Mesodermal cell (in vitro differentiated cells): ENCODE measurements at regions not wholly inside any gene's neighbourhood (a gene's known extent, or its start where the extent isn't known, plus 50 kb on each side); places are given as distances from the start of the nearest gene placed in this dataset.

Experiments
- H3K27ac ChIP-seq: 2 replicates; pipeline ENCODE4 v1.7.0; 2013; ENCODE audit warnings: mild to moderate bottlenecking, low read depth, low read length, moderate library complexity; ENCODE audit not compliant: severe bottlenecking
- H3K36me3 ChIP-seq: 2 replicates; pipeline ENCODE4 v1.7.1; 2013; ENCODE audit warnings: mild to moderate bottlenecking, low read length, moderate library complexity; ENCODE audit not compliant: control insufficient read depth, insufficient read depth
- H3K4me1 ChIP-seq: one replicate; pipeline ENCODE4 v1.7.1; 2013; ENCODE audit warnings: mild to moderate bottlenecking, low read length; ENCODE audit not compliant: insufficient read depth, control insufficient read depth, poor library complexity, severe bottlenecking
- H3K4me3 ChIP-seq: 2 replicates; pipeline ENCODE4 v1.7.0; 2013; ENCODE audit warnings: low read length, control low read depth, mild to moderate bottlenecking; ENCODE audit not compliant: insufficient read depth, poor library complexity, severe bottlenecking; ENCODE audit errors: extremely low read depth
- H3K9me3 ChIP-seq: 2 replicates; pipeline ENCODE4 v1.7.1; 2013; ENCODE audit warnings: mild to moderate bottlenecking, low read length, moderate library complexity; ENCODE audit not compliant: control insufficient read depth
- WGBS, 2 experiments: methylation state at CpG; one replicate each; pipeline ENCODE4 v1.1.5; 2013; ENCODE audit warnings: missing lambda C conversion rate in 2 of 2; ENCODE audit not compliant: insufficient coverage in 2 of 2; 5-methylcytosine and 5-hydroxymethylcytosine counted together

DNA sequence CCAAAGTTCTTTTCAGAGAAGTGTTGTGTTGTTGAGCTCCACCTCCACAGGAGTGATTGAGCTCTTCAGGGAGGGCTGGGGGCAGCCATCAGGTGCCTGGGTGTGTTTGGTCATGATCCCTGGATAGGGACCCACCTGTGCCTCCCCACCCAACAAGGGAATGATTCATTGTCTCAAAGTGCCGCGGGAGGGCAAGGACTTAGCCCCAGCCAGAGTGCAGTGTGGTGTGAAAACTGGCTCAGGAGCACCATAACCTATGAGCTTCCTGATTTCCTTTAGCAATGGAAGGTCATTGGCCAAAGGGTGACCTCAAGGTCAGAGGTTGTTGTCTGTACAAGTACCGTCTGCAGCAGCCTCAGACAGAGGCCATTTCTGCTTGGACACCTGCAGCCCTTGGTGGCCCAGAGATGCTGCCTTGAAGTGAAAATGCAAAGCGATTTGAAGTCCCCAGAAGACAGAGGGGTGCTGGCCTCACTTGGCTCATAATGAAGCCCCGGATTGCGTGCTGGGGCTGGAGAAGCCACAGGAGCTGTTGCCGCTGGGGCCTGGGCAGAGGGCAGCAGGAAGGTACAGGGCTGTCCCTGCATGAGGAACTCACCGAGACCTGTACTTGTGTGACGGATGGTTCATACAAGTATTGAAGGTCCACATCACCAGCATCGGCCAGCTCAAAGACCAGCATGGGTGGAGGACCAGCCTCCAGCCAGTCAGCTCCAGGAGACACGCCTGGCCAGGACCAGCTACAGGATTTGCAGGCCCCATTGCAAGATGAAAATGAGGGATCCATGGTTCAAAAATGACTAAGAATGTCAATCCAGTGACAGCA is 100.6 kb upstream of the DUSP22 start:
- H3K9me3 ChIP-seq = no peaks in the 10 kb centered on the region
- H3K4me3 ChIP-seq = no peak overlapping the region
- H3K27ac ChIP-seq = no peak overlapping the region
- peaks cover 12% of the 10 kb centered on the region for H3K4me1 ChIP-seq
- 77 to 84% methylated on average over 10 to 11 of the region's 11 CpGs for WGBS, 2 experiments
- H3K36me3 ChIP-seq = no peaks in the 10 kb centered on the region

DNA sequence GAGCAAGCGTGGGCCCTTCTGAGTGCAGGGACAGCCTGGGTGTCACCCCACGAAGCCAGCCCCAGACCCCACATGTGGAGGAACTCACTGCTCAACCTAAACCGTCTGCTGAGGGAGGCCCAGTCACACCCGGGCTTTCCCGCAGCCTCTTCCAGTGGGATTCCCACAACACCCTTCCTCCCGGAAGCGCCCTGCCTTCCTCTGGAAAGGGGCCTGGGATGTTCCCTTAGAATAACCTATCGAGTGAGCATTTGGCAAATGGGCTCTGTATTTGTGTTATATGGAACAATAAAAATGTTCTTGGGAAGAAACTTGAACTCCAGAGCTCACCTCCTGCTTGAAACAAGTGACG is 100.0 kb upstream of the DUSP22 start:
- no peaks in the 10 kb centered on the region for H3K9me3 ChIP-seq
- 89 to 94% methylated on average over 6 to 7 of the region's 9 CpGs for WGBS, 2 experiments
- H3K4me1 ChIP-seq = peaks cover 6% of the 10 kb centered on the region
- H3K36me3 ChIP-seq = no peaks in the 10 kb centered on the region
- no peak overlapping the region for H3K4me3 ChIP-seq
- H3K27ac ChIP-seq = no peak overlapping the region

DNA sequence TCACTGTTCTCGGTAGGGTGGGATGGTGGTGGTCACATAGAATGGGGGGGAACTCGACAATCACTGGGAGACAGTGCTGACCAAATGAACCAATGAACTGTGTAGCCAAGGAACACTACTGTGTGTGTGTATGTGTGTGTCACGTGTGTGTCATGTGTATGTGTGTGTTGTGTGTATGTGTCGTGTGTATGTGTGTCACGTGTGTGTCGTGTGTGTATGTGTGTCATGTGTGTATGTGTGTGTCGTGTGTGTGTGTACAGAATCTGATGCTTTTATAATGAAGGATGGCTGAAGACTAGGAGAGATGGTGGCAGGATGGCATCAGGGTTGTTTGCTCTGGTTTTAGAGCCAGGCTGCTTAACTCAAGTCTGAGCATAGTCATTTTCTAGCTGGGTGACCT is 99.1 kb upstream of the DUSP22 start:
- Histone ChIP-seq H3K9me3 (no peaks in the 10 kb centered on the region), H3K36me3 (no peaks in the 10 kb centered on the region), H3K27ac (no peak overlapping the region), H3K4me3 (no peak overlapping the region), H3K4me1 (no peaks in the 10 kb centered on the region)
- whole genome bisulfite sequencing, 2 experiments = 87 to 88% methylated on average over 7 of the region's 7 CpGs

DNA sequence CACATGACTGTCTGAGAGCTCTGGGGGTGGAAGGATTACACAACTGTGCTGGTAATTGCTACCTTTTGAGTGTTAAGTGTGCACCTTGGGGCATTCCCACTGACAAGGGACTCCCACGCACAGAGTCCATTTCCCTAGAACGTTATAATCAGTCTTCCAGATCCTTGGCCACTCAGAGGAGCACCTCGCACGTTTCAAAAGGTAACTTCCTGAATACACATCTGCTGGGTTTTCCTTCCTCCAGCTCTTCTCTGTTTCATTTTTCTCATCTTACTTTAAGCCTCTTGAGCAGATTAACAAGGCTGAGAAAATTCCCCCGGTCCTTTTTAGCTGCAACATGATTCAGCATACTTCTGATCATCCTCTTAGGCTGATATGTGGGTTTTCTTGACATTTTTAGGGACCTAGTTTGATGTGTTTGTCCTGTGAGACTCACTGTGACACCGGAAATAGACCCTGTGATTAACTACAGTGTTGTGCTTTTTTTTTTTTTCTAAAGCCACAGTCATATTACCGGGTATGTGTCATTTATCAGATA is 98.4 kb upstream of the DUSP22 start:
- H3K9me3 ChIP-seq = no peaks in the 10 kb centered on the region
- no peaks in the 10 kb centered on the region for H3K4me1 ChIP-seq
- H3K36me3 ChIP-seq = no peaks in the 10 kb centered on the region
- 89 to 93% methylated on average over 5 of the region's 7 CpGs for WGBS, 2 experiments
- no peak overlapping the region for H3K4me3 ChIP-seq
- H3K27ac ChIP-seq = no peak overlapping the region

DNA sequence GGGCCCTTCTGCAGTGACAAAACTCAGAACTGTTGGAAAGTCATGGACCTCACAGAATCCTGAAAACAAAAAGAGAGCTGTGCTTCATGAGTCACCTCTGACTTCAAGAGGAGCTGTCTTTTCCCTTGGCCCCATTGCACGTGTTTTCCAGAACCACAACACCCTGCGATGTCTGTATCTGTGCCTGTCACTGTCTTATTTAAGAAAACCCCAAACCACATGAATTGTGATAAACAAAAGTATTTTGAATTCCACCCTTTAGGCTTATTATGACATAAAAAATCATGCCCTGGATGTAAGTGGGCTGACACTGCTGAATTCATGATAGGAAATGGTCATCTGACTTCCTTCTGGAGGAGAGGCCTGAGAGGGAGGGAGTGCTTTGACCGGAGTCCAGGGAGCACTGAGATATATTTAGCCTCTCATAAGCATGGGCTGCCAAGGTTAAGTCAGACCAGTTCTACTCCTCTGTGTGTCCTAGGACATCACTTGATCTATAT is 96.4 kb upstream of the DUSP22 start:
- 67 to 85% methylated on average over 2 of the region's 3 CpGs for WGBS, 2 experiments
- H3K9me3 ChIP-seq = no peaks in the 10 kb centered on the region
- no peaks in the 10 kb centered on the region for H3K4me1 ChIP-seq
- no peak overlapping the region for H3K4me3 ChIP-seq
- no peaks in the 10 kb centered on the region for H3K36me3 ChIP-seq
- no peak overlapping the region for H3K27ac ChIP-seq

DNA sequence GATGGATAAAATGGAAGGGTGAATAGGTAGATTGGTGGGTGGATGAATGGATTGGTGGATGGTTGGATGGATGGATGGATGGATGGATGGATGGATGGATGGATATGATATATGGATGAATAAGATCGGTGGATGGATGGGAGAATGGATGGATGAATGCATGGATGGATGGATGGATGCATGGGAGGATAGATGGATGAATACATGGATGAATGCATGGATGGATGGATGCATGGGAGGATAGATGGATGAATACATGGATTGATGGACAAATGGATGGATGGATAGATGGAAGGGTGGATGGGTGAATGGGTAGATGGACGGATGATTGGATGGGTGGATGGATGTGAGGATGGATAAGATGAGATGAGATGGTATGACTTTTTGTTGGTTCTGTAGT is 95.7 kb upstream of the DUSP22 start:
- H3K27ac ChIP-seq = no peak overlapping the region

DNA sequence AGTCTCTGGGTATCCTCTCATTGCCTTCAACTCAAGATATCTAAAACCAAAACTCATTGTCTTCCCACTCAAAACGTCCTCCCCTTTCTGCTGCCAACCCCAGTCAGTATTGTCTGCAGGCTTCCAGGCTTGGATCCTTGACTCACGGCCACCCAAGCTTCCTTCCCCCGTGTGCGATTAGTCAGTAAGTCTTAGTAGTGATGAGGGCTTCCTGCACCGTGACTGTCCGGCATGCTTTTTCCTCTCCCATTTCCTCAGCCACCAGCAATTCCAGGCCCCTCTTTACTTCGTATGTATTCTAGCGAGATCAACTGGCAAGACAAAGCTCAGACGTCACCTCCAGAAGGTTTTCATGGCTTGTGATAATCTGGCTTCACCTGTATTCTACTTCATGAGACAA is 88.6 kb upstream of the DUSP22 start:
- WGBS, 2 experiments = 92 to 98% methylated on average over 5 to 8 of the region's 9 CpGs
- Histone ChIP-seq H3K36me3 (no peaks in the 10 kb centered on the region), H3K4me3 (no peak overlapping the region), H3K4me1 (no peaks in the 10 kb centered on the region), H3K9me3 (no peaks in the 10 kb centered on the region), H3K27ac (no peak overlapping the region)

More for the DNA sequence above, 95.7 kb upstream of the DUSP22 start:
- no peak overlapping the region for H3K4me3 ChIP-seq
- no peaks in the 10 kb centered on the region for H3K9me3 ChIP-seq
- 85 to 91% methylated on average over 2 of the region's 2 CpGs for WGBS, 2 experiments
- no peaks in the 10 kb centered on the region for H3K4me1 ChIP-seq
- H3K36me3 ChIP-seq = no peaks in the 10 kb centered on the region

DNA sequence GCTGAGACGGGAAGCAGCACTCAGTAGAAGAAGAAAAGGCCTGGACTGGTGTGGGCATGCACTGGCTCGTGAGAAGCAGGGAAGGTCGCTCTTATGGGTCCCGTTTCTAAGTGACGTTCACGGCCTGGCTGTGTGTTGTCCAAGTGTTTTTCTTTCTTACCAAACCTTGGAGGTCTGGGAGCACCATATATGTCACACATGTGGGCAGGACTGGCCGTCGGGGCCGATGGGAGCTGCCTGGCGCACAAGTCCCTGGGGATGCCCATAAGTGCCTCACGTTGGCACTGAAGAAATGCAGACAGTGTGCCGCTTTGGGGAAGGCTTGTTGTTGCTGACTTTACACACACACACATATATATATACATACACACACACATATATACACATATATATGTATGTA is 86.0 kb upstream of the DUSP22 start:
- 86 to 90% methylated on average over 6 to 10 of the region's 12 CpGs for WGBS, 2 experiments
- no peaks in the 10 kb centered on the region for H3K9me3 ChIP-seq
- no peaks in the 10 kb centered on the region for H3K36me3 ChIP-seq
- no peak overlapping the region for H3K4me3 ChIP-seq
- H3K4me1 ChIP-seq = no peaks in the 10 kb centered on the region
- H3K27ac ChIP-seq = no peak overlapping the region

DNA sequence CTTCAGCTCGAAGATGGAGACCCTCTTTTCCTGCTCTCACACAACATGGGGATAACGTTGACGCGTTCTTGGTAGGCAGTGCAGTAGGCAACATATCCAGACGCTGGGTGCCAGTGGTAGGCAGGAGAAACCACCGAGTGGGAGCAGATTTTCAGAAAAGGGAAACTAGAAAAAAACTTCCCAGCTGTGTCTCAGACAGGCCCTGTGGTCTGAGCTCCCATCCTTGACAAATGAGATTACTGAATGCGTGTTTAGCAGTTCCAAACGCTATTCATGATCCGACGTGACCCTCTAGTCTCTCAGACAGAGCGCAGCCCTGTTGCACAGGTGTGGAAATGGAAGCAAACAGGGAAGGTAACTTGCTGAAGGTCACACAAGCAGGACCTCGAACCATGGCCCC is 83.9 kb upstream of the DUSP22 start:
- Histone ChIP-seq H3K27ac (no peak overlapping the region), H3K36me3 (no peaks in the 10 kb centered on the region), H3K9me3 (no peaks in the 10 kb centered on the region), H3K4me3 (no peak overlapping the region), H3K4me1 (no peaks in the 10 kb centered on the region)
- WGBS, 2 experiments = 82 to 90% methylated on average over 8 to 10 of the region's 12 CpGs

DNA sequence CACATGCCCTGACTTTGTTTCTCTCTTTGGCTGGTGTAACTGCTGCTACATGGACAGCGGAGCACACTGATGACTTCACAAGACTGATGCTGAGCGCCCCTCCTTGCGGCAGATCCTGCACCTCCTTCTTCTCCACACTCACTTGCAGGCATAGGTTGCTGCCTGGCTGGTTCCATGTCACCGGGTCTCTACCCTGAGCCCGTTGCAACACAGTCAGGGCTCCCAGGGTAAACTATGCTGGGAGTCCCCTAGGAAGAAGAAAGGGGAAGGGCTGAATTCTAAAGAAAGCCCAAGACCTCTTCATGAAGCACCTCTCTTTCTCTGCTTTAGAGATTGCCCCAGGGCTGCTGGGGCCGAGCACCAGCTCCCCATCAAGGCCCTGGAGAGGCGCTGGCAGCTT is 83.3 kb upstream of the DUSP22 start:
- 89 to 96% methylated on average over 4 of the region's 7 CpGs for WGBS, 2 experiments
- H3K4me3 ChIP-seq = no peak overlapping the region
- no peaks in the 10 kb centered on the region for H3K4me1 ChIP-seq
- no peaks in the 10 kb centered on the region for H3K36me3 ChIP-seq
- H3K9me3 ChIP-seq = peaks cover 4% of the 10 kb centered on the region
- no peak overlapping the region for H3K27ac ChIP-seq

DNA sequence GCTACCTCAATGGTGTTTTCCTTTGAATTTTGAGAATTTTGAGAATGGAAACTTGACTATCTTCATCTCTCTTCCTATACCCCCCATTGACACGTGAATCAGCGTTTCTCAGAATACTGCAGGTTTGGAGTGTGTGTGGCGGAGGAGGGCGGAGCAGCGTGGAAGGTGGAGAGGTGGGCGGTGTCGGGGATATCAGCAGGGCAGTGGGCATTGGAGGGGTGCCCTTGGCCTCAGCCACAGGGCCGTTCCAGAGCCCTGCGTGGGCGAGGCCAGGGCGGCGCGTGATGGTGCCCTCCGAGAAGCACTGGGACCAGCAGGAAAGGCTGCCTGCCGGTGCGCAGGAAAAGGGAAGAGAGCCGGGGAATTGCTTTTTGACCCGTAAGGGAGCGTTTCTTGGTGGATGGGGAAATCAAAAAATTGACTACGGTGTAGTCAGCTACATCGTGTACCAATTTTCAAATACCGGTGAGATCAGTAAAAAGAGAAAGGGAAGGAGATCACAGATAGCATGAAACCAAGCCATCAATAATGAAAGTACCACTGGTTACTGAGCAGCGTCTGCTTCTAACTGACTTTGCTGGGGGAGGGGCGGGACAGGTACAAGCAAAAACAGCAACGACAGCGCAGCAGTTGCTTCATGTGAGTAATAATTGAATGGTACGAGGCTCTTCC is 82.7 kb upstream of the DUSP22 start:
- H3K4me1 ChIP-seq = no peaks in the 10 kb centered on the region
- no peak overlapping the region for H3K27ac ChIP-seq
- H3K9me3 ChIP-seq = peaks cover 10% of the 10 kb centered on the region
- no peak overlapping the region for H3K4me3 ChIP-seq
- no peaks in the 10 kb centered on the region for H3K36me3 ChIP-seq
- 92 to 96% methylated on average over 20 to 23 of the region's 27 CpGs for WGBS, 2 experiments
